Mucosa of gallbladder (tissue), 1 donor: ENCODE measurements at regions not wholly inside any gene's neighbourhood (a gene's known extent, or its start where the extent isn't known, plus 50 kb on each side); places are given as distances from the start of the nearest gene placed in this dataset.

Source experiments
- DNase-seq: peaks from one replicate; pipeline ENCODE4 v3.0.0-alpha.2; 2020; ENCODE audit warnings: low spot score
- donor health status: DM: no; HTN: no; CAD: no.

DNA sequence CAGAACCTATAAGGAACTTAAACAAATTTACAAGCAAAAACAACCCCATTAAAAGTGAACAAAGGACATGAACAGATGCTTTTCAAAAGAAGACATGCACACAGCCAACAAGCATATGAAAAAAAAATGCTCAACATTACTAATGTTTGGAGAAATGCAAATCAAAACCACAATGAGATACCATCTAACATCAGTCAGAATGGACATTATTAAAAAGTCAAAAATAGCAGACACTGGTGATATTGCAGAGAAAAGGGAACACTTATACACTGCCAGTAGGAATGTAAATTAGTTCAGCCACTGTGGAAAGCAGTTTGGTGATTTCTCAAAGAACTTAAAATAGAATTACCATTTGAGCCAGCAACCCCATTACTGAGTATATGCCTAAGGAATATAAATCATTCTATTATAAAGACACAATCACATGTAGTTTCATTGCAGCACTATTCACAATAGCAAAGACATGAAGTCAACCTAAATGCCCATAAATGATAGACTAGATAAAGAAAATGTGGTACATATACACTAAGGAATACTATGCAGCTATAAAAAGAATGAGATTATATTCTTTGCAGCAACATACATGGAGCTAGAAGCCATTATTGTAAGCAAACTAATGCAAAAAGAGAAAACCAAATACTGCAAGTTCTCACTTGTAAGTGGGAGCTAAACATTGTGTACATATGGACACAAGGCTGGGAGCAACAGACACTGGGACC is 1509.4 kb downstream of the TECRL start:
- no peak for DNase-seq

DNA sequence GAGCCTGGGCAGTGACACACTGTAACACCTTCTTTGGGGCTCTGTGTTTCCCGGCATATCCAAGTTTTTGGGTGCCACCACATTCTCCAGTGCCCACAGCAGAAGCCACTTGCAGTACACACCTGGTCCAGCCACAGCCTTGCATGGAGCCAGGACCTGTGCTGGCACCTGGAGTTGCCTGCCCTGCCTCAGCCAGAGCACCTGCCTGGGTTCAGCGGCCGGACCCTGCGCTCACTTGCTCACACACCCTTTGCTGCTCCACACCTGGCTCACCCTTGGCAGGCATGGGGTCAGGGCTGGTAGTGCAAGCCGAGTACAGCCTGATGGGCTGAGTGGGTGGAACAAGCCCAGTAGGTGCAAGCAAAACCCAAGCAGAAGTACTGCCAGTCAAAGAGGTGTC is 1511.1 kb downstream of the TECRL start:
- no peak for DNase-seq

DNA sequence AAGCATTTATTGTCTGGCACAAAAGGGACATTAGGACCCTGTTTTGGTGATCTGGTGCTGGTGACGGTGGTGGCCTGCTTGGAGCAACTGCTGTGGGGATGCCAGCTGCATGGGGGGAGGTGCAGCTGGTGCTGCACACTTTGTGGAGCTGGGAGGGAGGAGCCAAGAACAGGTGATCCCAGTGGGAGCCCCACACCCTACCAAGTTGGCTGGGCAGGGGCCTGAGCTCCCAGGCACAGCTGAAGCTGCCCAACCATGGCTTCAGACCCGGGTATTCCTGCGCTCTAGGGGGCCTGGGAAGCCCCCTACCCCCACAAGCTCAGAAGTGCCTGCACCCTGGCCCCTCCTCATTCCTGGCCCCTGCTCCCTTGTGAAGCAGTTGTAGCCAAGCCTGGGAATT is 1512.5 kb downstream of the TECRL start:
- no peak for DNase-seq

DNA sequence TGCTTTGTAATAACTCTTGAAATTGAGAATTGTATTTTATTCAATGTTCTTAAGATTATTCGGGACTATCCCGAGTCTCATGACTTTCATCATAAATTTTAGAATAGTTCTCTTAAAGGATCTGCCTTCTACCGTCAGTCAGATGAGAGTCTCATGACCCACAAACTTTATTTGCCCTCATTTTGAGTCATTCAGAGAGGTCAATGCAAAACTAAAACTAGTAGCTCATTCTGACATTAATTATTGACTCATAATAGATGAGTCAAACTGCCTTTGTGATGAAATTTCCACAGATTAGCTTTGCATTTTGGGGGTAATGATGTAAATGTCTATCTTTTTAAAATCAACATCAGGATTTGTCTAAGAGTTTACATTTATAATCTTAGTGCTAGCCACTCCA is 1527.3 kb downstream of the TECRL start:
- DNase-seq, result no peak

DNA sequence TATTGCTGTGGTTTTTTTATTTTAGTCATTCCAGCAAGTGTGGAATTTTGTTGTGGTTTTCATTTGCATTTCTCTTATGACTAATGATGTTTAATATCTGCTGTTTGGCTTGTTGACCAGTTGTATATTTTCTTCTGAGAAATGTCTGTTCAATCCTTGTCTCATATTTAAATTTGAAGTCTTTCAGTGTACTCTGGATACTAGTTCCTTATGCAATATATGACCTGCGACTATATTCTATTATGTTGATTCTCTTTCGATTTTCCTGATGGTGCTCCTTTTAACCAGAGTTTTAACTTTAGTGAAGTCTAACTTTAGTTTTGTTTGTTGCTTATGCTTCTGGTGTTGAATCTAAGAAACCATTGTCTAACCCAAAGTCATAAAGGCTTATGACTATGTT is 1528.0 kb downstream of the TECRL start:
- no peak for DNase-seq

DNA sequence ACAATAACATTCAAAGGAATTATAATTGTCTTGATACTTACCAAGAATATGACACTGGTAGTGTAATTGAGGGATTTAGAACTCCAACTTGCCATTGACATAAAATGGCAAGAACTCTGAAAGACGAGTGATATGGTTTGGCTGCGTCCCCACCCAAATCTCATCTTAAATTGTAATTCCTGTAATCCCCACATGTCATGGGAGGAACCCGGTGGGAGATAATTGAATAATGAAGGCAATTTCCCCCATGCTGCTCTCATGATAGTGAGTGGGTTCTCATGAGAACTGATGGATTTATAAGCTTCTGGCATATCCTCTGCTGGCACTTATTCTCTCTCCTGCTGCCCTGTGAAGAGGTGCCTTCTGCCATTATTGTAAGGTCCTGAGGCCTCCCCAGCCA is 1536.4 kb downstream of the TECRL start:
- no peak for DNase-seq

DNA sequence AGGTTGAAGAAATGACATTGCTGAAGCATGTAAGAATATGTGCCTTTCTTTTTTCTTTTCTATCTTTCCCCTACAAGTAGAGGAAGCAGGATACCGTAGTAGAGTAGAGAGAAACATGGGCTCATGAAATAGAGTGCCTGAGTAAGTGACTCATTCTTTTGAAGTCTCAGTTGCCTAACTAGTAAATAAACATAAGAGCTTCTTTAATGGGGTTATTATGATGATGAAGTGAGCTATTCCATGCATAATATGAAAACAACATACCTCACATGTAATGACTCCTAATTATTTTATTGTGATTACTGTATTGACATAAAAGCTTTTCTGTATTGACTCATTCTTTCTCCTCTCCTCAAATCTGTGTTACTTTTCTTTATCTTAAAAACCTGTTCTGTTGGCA is 1538.2 kb downstream of the TECRL start:
- DNase-seq, result no peak

DNA sequence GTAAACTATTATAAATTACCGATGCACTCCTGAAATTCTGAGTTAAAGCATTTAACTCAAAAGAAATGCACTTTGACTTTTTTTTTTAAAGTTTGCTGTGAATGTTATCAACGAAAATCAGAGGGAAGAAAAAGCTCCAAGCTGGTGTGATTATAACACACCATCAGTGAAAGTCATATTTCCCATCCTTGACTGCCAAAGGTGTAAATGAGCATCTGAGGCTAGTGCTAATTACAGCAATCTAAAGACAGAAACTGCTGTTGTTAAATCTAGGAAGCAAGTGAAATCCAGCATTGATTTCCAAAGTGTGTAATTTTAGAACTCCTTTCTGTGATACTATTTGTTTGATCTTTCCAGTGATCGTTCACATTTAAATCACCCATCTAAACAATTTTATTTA is 1538.8 kb downstream of the TECRL start:
- DNase-seq, result no peak

DNA sequence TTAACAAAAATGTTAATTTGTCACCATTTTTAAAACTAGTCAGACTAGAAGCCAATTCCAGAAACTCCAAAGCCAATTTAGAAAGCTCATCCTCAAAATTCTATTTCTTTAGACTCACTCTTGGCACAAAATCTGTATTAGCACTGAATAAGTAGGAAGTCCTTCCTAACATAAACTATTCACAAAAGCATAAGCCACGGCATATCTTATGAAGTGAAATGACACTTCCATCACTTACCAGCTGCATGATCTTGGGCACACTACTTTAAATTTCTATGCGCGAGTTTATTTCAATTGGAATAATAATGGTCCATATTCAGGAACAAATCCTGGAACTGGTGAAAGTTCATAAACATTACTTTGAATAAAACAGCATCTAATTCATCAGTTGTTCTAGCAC is 1544.0 kb downstream of the TECRL start:
- DNase-seq, result no peak

DNA sequence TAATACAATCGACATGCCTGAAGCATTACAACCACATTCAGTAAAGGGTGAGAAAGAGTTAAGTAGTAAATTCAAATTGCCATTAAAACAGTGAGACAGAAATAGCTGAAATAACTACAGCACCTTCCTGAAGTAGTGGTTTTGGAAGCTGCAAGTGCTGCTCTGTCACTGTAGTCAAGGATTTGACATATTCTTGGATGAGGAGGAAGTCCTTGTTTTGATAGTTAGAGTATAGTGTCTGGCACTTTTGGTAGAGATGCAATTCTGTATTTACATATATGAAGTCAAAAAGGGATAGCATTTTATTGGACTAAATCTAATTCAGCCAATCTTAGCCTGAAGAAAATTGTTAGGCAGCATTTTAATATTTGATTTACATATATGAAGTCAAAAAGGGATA is 1559.6 kb downstream of the TECRL start:
- no peak for DNase-seq

DNA sequence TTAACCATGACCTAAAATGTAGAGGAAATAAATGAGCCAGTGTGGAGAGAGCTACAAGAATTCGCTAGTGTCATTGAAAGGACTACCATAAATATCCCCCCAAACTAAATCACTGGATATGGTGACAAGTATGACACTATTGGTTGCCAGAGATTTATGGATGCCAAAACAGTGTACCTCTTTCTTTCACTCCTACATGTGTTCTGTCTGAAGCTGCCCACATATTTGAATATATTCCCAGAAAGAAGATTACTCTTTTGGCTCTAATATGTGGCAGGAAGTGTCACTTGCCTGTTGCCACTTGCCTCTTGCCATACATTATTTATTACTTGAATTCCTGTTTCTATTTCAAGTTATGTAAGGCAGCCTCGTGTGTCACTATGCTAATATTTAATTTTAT is 1573.6 kb downstream of the TECRL start:
- no peak for DNase-seq

DNA sequence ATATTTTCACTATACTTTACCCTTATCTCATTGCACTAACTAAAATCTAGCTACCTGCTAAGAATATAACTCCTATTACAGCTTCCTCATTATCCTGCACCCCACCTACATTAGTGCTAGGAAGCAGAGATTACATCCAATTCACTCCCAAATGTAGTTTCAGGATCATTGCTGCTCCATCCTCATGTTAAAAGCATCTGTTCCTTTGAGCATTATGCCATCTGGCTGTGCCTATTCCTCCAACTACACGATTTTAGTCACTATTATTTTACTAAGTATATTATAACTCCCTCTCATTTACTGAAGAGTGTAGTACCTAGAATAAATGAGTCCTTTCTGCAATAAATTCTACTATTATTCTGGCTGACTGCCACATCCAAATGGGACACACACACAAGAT is 1586.9 kb downstream of the TECRL start:
- DNase-seq, result no peak

DNA sequence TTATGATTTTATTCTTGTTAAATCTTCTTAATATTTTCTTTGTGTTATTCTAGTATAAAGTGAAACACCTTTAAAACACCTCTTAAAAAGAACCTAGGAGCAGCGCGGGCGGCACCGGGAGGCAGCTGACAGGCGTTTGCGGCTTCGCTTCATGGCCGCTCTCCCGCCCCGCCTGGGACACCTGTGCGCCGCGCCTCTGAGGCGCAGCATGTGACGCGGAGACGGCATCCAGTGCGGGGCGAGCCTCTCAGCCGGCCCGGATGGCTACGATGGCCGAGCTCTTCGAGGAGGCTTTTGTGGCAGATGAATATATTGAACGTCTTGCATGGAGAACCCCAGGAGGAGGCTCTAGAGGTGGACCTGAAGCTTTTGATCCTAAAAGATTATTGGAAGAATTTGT is 1592.7 kb downstream of the TECRL start:
- no peak for DNase-seq

DNA sequence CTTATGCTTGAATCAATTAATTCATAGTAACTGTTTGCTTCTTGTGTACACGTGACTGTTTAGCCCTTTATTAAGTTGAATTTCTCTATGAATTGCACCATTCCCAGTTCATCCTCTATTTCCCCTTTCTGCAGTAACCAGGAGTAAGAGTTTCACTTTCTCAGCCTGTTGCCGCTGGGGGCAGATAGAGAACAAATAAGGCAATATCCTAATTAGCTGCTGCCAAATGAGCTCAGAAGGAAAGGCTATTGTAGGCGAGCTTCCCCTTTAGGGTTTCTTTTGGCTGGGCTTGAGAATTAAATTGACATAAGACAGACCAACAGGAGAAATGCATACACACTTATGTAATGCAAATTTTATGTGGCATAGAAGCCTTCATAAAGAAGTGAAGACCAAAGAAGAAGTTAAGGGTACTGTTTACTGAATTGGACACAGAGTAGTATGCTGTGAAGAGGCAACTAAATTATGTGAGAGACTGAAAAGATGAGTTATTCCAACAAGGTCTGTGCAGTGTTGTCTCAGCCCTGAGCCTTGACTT is 1594.7 kb downstream of the TECRL start:
- DNase-seq, result no peak

DNA sequence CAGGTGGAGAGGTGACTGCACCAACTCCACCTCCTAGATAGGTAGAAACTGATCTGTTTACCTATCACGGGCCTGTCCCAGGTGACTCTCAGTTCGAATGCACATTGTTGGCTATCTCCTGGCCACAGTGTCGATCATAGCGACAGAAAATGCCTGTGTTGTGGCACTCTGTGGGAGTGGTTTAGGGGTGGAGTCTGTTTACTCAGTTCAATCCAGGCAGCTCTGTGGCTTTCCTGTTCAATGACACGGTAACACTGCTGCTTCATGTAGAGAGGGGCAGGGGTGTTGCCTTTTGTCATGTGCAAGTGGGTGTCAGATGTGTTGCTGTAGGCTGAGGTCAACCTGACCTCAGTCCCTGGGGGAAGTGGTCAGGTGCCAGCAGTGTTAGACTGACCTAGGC is 1602.4 kb downstream of the TECRL start:
- no peak for DNase-seq

DNA sequence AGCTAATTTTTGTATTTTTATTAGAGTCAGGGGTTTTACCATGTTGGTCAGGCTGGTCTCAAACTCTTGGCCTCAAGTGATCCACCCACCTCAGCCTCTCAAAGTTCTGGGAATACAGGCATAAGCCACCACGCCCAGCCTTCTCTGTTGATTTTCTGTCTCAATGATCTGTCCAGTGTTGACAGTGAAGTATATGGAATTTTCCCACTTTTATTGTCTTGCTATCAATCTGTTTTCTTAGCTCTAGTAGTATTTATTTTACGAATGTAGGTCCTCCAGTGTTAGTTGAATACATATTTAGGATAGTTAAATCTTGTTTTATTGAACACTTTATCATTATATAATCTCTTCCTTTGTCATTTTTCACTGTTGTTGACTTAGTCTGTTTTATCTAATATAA is 1603.9 kb downstream of the ADGRL3 start:
- no peak for DNase-seq

DNA sequence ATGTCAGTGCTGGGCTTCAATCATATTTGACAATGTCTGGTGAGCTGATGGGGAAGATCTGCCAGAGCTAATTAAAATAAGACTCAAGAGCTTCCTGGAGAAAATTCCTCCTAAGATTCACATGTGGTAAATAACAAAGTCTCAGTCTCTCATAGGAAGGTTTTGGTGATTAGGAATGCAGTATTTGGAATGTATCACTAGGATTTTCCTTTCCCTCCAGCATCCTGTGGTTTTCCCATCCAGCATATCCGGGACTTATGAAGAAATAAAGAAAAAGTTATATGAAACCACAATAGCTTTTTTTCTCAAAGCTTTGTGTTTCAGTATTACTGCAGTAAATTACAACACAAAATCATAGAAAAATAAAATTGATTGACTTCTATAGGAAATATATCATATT is 1597.1 kb downstream of the ADGRL3 start:
- DNase-seq, result no peak

DNA sequence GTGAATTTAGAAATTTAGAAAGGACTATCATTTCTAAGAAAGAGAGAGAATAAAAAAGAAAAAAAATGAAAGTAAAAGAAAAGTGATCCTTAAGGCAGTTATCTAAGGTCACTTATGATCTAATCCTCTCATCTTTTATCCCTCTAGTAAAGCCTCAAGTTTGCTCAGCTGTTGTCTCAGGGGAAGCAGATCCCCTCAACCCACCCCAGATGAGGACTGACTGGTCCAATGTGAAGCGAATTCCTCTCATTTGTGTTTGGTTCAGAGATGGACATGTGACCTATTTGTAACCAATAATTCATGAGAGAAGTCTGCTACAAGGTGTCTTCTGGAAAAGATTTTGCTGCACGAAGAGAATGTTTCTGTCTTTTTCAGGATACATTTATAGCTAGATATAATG is 1591.3 kb downstream of the ADGRL3 start:
- DNase-seq, result no peak

DNA sequence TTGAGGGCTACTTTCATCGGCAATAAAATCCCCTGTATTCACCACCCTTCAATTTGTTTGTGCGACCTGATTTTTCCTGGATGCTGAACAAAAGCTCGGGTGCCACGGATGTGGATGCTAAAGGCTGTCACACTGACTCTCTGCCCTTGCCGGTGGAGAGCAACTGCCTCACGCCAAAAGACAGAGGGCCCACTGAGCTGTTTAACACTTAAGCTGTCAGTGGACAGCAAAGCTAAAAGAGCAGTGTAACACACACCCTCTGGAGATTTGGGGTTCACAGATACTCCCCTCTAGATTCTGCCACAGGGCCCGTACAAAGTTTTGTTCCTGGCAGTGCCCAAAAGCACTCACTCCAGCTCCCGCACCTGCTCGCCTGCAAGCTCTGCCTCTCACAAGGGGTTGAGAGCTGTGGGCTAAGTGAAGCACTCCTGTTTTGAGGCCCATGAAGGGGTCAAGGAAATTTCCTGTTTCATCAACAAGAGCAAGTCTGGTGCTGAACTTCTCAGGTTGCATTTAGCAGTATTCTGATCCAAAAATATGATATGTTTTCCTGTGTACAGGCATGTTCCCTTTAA is 1571.9 kb downstream of the ADGRL3 start:
- DNase-seq, result no peak

DNA sequence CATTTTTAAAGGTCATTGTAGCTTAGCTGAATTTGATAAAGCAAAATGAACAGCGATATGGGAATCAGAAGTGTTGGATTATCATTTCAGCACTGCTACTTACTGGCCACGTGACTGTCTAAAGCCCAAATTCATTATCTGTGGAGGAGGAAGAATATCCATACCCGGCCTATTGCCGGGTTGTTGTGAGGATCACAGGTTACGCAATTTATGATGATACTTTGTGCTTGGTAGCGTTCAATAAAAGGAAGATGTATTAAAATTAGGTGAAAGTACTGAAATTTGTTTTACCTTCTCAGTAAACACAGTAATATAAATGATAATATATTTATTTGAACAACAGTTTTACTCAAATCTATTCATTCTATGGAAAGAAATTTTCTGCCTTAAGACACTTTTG is 1540.2 kb downstream of the ADGRL3 start:
- no peak for DNase-seq

DNA sequence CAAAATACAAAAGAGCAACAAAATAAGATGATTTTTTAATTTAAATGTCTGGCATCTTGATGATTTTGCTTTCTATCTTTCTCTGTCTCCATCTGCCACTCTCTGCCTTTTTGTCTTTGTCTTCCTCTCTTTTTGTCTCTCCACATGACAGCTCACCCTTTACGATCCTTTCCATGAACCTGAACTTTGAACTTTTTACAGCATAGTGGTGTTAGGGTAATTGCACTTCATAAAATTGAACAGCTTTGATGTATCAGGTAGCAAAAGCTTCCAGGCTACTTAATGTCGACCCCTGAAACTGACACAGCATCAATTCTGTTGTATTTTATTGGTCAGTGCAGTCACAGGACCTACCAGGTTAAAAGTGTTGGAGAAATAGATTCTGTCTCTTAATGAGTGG is 1517.0 kb downstream of the ADGRL3 start:
- no peak for DNase-seq

DNA sequence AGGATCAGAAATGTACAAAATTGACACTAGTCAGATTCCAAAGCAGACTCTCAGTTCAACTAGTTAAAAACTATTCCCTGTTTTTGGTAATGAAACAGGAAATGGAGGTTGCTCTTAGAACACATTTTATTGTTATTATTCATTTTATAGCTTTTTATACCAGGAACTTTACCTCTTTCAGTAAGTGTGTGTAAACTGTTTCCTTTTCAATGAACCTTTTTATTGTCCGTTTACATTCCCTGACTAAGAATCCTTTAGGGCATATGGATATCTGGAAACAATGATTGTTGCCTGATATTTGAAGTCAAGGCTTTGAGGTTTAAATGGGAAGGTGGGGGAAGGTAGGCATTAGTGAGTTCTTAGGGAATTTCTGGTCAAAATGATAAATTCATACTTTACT is 1511.4 kb downstream of the ADGRL3 start:
- no peak for DNase-seq

DNA sequence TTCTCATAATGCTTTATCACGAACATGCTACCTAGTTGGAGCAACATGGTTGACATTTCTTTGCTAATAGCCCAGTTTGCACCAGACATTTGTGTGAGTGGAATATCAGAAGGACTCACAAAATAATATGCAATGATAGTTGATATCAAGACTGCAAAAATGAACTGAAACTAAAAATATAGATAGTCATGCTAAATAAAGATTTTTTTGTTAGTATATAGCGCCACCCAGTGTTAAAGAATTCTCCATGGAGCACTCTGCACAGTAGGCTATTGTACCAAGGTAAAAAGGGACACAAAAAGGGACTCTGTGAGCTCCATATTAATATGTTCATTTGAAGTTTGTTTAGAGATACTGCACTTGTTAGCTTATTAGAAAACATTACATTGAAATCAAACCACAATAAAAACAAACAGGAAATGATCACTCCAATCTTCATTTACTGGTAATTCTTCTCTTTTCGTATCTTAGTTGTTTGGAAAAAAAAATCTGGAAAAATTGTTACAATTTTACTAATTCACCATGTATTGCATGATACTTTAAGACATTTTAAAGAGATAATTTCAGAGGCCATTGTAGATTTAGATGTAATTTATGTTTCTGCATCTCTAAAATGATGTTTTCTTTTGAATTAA is 1509.6 kb downstream of the ADGRL3 start:
- no peak for DNase-seq
